Fibroblast of villous mesenchyme (primary cell): ENCODE measurements at regions not wholly inside any gene's neighbourhood (a gene's known extent, or its start where the extent isn't known, plus 50 kb on each side); places are given as distances from the start of the nearest gene placed in this dataset.
"Not testable (repeated sequence)": the region's sequence is repeated elsewhere in the genome, so short reads cannot be mapped to it uniquely, and the experiment has no call there.

Experiments used
- DNase-seq: peaks from one replicate; pipeline ENCODE4 v3.0.0-alpha.2; 2010; ENCODE audit warnings: low read depth
- H3K4me3 ChIP-seq: 2 replicates; pipeline ENCODE4 v1.5.1; 2011; ENCODE audit warnings: low read depth, mild to moderate bottlenecking, low read length
- TF ChIP-seq, protein P1 (sequence below): IDR thresholded peaks from 2 replicates; pipeline ENCODE4 v1.5.1; 2012; ENCODE audit warnings: low read depth, mild to moderate bottlenecking, low read length; ENCODE audit not compliant: insufficient read depth

DNA sequence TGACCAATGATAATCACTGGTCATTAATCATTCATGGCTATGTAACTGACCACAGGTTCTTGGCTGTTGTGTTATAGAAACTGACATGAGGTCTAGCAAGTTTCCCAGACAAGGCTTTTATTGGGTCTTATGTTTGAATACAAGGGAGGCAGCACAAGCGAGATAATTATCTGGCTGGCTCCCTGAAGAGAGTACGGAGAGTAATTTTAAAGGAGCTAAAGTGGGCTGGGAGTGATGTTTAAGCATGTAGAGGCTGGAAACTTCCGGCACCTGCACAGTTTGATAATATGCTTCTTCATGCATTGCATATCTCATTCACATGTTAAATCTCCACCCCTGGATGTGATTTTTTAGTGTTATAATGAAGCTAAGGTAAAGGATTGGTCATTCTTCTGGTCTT lies 116.2 kb upstream of the KCNK1 start:
- no peak overlapping the region for H3K4me3 ChIP-seq
- TF ChIP-seq, protein P1, sequence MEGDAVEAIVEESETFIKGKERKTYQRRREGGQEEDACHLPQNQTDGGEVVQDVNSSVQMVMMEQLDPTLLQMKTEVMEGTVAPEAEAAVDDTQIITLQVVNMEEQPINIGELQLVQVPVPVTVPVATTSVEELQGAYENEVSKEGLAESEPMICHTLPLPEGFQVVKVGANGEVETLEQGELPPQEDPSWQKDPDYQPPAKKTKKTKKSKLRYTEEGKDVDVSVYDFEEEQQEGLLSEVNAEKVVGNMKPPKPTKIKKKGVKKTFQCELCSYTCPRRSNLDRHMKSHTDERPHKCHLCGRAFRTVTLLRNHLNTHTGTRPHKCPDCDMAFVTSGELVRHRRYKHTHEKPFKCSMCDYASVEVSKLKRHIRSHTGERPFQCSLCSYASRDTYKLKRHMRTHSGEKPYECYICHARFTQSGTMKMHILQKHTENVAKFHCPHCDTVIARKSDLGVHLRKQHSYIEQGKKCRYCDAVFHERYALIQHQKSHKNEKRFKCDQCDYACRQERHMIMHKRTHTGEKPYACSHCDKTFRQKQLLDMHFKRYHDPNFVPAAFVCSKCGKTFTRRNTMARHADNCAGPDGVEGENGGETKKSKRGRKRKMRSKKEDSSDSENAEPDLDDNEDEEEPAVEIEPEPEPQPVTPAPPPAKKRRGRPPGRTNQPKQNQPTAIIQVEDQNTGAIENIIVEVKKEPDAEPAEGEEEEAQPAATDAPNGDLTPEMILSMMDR = no peak
- no peak for DNase-seq

DNA sequence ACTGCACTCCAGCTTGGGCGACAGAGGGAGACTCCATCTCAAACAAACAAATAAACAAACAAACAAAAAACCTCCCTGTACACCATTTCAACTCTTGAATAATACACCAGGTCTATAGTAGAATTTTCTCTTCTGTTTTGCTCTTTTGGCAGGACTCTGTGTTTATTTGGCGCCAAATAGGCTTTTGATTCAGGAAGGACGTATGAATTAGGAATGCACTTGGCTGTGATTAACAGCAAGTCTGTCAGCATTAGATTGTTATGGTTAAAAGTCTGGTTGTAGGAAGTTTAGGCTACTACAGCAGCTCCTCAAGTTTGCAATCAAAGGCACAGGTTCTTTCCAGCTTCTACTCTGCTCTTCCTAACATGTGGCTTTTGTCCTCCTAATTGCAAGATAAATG lies 113.8 kb upstream of the KCNK1 start:
- H3K4me3 ChIP-seq = no peak overlapping the region
- TF ChIP-seq, protein P1 = no peak
- DNase-seq = no peak

DNA sequence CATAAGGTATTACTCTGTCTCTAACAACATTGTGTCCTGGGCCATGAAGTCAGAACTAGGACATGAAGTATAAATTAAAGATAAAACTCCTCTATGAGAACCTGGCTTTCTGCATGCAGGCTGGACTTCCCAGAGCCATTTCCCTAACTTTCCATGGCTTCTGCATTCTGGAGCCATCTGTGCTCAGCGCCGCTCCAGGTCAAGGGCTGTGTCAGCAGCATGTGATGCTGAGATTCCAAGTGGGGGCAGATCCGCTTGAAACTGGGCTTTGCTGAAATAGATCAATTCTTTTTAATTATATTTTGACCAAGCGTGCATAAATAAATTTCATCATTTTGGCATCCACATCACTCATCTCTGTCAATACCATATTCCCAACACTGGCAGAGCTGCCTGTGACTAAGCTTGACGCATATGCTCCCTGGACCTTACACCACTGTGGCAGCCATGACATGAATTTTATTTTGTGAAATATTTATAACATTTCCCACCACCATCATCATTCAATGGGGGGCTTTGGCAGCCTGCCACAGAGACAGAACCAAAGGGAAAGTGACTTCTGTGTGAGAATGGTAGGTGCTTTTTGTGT lies 110.4 kb upstream of the KCNK1 start:
- no peak overlapping the region for H3K4me3 ChIP-seq
- TF ChIP-seq, protein P1 = no peak
- no peak for DNase-seq

DNA sequence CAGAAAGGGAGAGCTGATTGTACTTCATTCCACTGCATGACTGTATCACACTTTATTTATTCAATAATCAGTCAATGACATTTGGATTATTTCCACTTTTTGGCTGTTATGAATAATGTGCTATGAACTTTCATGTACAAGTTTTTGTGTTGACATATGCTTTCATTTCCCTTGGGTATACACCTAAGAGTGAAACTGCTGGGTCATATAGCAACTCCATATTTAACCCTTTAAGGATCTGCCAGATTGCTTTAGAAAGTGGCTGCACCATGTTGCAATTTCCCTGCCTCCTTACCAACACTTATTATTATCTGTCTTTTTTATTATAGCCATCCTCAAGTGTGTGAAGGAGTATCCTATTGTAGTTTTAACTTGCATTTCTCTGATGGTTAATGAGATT lies 108.8 kb upstream of the KCNK1 start:
- DNase-seq = no peak
- TF ChIP-seq, protein P1 = no peak
- H3K4me3 ChIP-seq = no peak overlapping the region

DNA sequence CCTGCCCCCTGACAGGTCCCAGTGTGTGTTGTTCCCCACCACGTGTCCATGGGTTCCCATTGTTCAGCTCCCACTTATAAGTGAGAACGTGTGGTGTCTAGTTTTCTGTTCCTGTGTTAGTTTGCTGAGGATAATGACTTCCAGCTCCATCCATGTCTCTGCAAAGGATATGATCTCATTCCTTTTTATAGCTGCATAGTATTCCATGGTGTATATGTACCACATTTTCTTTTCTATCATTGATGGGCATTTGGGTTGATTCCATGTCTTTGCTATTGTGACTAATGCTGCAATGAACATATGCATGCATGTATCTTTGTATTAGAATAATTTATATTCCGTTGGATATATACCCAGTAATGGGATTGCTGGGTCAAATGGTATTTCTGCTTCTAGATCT lies 108.0 kb upstream of the KCNK1 start:
- H3K4me3 ChIP-seq, DNase-seq: not testable (repeated sequence)

DNA sequence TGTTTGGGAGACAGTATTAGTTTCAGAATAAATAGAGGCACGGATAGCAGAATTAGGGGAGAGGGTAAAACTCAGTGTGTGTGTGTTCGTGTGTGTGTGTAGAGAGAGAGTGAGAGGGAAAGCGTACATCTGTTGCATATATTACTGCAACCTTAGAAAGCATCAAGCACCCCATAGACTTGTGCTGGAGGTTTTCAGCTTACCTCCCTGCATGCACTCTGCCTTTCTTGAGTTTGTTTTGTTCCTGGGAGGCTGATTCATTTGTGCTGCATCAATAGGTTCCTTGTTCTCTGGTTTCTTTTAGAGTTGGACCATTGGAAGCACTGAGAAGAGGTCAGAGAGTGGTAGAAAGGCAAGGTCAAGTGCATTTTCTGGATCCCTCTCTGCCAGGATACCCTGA lies 104.4 kb upstream of the KCNK1 start:
- TF ChIP-seq, protein P1 = no peak
- no peak for DNase-seq
- no peak overlapping the region for H3K4me3 ChIP-seq

DNA sequence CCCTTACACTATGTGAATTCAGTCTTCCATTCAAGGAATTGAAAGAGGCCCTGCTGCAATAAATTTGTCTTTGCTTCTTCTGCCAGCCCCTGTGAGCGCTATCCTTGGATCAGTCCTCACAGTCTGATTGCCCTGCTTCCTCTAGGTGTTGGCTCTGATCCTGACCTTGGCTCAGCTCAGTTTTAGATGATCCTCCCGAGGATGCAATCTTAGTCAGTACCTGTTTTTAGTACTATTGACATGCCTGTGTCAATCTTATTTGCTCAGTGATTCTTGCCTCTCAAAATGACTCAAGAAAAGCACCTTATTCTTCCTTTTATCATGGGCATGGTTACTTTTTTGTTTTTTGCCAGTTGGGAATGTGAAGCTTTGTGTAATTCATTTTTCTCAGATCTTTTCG lies 101.4 kb upstream of the KCNK1 start:
- TF ChIP-seq, protein P1 = no peak
- DNase-seq = no peak
- H3K4me3 ChIP-seq = no peak overlapping the region
